GM18517 (cell line): ENCODE measurements at regions not wholly inside any gene's neighbourhood (a gene's known extent, or its start where the extent isn't known, plus 50 kb on each side); places are given as distances from the start of the nearest gene placed in this dataset.

Experiments used
- ATAC-seq: cut with Tn5 transposase; IDR thresholded peaks from one replicate; pipeline ENCODE4 v1.9.1; 2021; ENCODE audit warnings: mild to moderate bottlenecking, moderate library complexity; ENCODE audit not compliant: unreplicated experiment

DNA sequence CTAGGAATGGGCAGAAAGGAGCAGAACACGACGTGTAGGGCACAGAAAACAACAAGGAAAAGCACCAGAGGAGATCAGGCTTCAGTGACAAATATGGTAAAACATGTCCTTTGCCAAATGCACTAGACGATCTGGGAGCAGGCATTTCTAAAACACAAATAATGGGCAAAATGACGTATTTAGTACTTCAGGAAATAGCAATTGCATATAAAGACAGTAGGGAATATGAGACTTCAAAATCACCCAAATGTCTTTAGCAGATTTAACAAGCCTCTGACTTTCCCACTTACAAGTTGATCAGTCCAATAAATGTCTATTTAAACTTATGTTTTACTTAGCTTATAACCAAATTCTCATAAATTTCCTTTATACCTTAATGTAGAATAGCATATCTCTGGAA lies 969.6 kb upstream of the C9orf72 start:
- ATAC-seq, result no peak

DNA sequence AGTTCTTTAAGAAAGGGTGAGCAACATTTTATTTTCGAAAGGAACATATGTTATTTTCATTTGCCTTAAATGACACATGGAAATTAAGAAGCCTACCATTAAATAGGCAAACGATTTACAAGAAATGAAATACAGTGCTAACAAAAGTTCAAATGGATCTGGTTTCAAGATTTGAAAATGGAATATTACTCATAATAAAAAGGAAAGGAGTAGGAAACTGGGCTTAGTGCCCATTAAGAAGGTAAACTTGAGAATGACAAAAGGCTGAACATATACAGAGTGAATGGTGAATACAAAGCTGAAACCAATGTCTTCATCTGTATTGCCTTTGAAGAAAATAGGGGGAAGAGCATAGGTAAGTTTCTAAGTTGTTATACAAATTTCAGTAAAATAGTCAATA lies 974.2 kb upstream of the C9orf72 start:
- no peak for ATAC-seq

GRCh38 chr9:28563291-28563934 lies 990.1 kb upstream of the C9orf72 start:
- ATAC-seq, result no peak

- ATAC-seq, result no peak
Observed at GRCh38 chr9:28583832-28584231, 1010.6 kb upstream of the C9orf72 start.

DNA sequence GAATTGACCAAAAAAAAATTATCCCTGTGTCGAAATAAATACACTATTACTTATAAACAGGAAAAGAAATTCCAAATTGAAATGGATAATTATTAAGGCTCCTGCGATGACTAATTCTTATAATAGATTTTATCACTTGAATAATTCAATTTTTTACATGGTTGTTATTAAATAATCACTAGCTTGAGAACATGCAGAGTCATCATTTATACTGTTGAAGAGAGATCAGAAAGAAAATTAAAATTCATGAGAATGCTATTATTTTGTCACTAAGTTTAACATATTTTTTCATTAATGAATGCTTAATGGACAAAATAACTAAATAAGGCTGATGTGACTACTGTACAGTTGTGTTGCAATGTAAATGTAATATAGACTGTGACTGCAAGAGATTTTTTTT lies 1011.3 kb upstream of the C9orf72 start:
- no peak for ATAC-seq

DNA sequence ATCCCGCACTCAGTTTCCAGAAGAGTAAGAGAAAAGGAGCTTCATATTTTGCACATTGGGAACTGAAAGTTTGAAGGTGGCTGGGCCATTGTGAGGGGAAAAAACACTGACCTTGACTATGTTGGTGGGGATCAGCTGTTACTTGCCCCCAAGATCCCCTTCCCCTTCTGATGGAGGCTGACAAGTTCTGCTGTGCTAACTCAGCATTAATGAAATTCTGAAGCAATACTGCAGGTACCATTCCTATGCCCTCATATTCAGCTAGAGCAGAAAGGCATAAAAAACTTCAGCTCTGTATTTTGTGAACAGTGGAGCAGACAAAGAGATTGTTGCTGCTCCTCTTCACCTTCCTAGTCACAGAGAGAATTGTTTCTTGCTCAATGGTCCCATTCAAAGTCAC lies 1013.8 kb upstream of the C9orf72 start:
- no peak for ATAC-seq

- no peak for ATAC-seq
Observed at GRCh38 chr9:28598408-28598807, 1025.1 kb upstream of the C9orf72 start.

DNA sequence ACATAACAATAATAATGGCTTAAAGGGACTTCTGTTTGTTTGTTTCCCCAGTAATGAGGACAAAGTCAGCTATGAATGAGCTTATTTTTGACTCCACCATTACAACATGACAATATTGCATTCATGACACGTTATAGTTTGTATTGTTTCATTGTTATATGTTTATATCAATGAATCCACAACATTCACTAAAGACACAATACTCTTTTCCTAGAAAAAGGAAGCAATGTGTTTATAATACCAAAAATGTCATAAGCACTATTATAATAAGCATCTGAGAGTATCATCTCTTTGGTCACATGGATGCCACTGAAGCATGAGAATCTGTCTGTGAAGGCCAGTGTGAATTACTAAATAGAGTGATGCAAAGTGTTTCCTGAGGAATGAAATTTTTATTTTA lies 1026.9 kb upstream of the C9orf72 start:
- no peak for ATAC-seq

- no peak for ATAC-seq
Observed at GRCh38 chr9:28607843-28608242, 1034.6 kb upstream of the C9orf72 start.

GRCh38 chr9:28610339-28610738 lies 1037.1 kb upstream of the C9orf72 start:
- no peak for ATAC-seq

- no peak for ATAC-seq
Observed at GRCh38 chr9:28616310-28616709, 1043.0 kb upstream of the C9orf72 start.

GRCh38 chr9:28620011-28620410 lies 1046.7 kb upstream of the C9orf72 start:
- no peak for ATAC-seq

DNA sequence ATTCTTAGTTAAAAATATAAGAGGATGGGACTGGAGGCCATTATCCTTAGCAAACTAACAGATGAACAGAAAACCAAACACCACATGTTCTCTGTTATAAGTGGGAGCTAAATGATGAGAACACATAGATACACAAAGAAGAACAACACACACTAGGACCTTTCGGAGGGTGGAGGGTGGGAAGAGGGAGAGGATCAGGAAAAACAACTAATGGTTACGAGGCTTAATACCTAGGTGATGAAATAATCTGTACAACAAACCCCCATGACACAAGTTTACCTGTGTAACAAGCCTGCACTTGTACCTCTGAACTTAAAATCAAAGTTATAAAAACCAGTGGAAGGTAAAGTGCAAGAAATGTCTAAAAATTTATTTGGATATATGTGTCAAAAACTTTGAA lies 1047.4 kb upstream of the C9orf72 start:
- no peak for ATAC-seq

DNA sequence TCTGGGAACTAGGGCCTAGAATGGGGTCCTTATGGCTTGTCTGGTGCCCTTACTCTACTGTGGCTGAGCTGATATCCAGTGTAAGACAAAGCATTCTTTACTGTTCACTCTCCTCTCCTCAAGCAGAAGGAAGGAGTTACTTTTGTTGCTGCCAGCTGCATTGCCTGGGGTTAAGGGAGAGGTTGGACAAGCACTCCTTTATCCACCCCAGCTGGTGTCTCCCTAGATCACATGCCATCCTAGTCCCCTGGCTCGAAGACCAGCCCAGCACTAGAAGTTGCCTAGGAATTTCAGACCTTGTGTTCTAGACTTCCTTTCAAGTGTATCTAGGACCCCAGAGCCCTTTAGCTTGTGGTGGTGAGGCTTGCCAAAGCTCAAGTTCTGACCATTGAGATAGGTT lies 1051.5 kb upstream of the C9orf72 start:
- no peak for ATAC-seq

DNA sequence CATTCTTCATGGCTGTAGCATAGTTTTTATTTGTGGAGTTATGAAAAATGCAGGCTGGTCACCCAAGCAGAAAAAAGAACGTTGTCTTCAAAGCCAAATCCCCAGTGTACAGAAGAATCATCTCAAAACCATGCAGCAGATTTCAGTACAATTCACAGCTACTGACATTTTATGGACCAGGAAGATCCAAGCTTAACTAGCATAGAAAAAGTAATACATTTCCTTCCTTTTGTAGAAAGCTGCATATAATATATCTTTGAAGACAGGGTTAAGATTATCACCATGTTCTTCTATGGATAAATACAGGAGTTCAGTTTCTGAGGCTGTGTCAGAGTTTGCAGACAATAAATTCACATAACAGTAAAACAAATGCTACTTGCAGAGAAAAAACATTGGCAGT lies 1054.8 kb upstream of the C9orf72 start:
- ATAC-seq, result no peak

- ATAC-seq, result no peak
Observed at GRCh38 chr9:28648723-28649122, 1075.4 kb upstream of the C9orf72 start.

DNA sequence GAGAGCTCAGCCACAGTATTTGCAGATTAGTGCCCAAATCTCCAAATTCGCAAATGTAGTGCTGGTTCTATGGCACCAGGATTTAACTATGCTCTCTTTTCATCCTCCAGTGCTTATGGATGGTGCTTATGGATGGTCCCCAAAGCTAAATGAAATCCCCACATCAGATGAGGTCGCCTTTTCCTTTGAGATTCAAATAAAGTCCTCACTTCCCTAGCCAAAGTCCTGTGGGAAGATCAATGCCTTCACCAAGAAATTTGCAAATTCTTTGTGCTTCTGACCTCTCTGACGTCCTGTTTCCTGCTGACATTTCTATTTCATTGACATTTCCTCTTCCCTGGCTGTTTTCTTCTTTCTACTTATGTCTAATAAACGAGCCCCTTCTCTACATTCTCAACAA lies 1077.0 kb upstream of the C9orf72 start:
- ATAC-seq, result no peak

- ATAC-seq, result no peak
Observed at GRCh38 chr9:28651050-28651722, 1077.9 kb upstream of the C9orf72 start.

- ATAC-seq, result no peak
Observed at GRCh38 chr9:28653216-28653615, 1079.9 kb upstream of the C9orf72 start.

GRCh38 chr9:28656727-28657126 lies 1083.4 kb upstream of the C9orf72 start:
- no peak for ATAC-seq

DNA sequence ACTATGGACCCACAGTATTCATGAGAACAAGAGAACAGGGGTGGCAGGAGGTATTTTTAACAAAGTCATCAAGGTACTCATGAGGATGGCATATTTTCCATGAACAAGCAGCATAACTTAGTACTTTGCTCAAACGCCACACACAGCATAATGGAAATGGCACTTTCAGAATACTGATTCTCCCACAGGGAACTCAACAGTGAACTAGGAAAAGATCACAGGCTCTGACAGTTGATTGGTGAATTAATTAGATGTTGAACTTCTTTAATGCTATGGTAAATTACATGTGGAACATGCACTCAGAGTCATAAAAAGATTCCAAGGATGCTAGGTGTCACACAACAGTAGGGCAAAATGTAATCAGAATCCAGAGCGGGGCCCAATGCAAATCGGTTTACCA lies 1088.6 kb upstream of the C9orf72 start:
- ATAC-seq, result no peak

GRCh38 chr9:28662675-28663074 lies 1089.4 kb upstream of the C9orf72 start:
- no peak for ATAC-seq

- no peak for ATAC-seq
Observed at GRCh38 chr9:28668158-28668557, 1094.9 kb upstream of the C9orf72 start.
